ENCODE measurements at regions not wholly inside any gene's neighbourhood (a gene's known extent, or its start where the extent isn't known, plus 50 kb on each side); places are given as distances from the start of the nearest gene placed in this dataset.
A peak's percentile ranks its signal among the peaks of the same experiment; 100 is the strongest.

- Histone ChIP-seq H3K4me3 (ENCODE audit: low read depth, low read length, poor library complexity, severe bottlenecking) (no peak overlapping the region), H3K4me2 (ENCODE audit: low read length) (no peak overlapping the region)
- TF ChIP-seq CTCF (IDR thresholded peaks at IDR 0.05; ENCODE audit: low read length) (no peak), EZH2 (IDR thresholded peaks at IDR 0.05; ENCODE audit: borderline replicate concordance, low read length) (no peak)
These were observed 137.2 kb upstream of the SUCLG2 start for GRCh38 chr3:67791620-67792019.

GRCh38 chr3:67790043-67790442 is 135.6 kb upstream of the SUCLG2 start:
- H3K4me2 ChIP-seq (ENCODE audit: low read length), result no peak overlapping the region
- H3K9ac ChIP-seq (ENCODE audit: low read length), result no peak overlapping the region
- H3K9me3 ChIP-seq (ENCODE audit: low read length), result no peaks in the 10 kb centered on the region
- H3K27ac ChIP-seq (ENCODE audit: low read depth, low read length, poor library complexity, severe bottlenecking), result no peak overlapping the region
- TF ChIP-seq CTCF (IDR thresholded peaks at IDR 0.05; ENCODE audit: low read length) (peak; percentile 88), EZH2 (IDR thresholded peaks at IDR 0.05; ENCODE audit: borderline replicate concordance, low read length) (no peak)
- no peak overlapping the region for H3K4me3 ChIP-seq (ENCODE audit: low read depth, low read length, poor library complexity, severe bottlenecking)
- no peaks in the 10 kb centered on the region for H3K36me3 ChIP-seq (ENCODE audit: insufficient read depth, low read length)
- no peaks in the 10 kb centered on the region for H3K79me2 ChIP-seq (ENCODE audit: insufficient read depth, low read length)
- H4K20me1 ChIP-seq (ENCODE audit: insufficient read depth, low read length), result no peaks in the 10 kb centered on the region
- H3K4me1 ChIP-seq (ENCODE audit: insufficient read depth, low read length, severe bottlenecking), result no peaks in the 10 kb centered on the region
- H3K9me2 ChIP-seq (ENCODE audit: low read depth, low read length), result no peaks in the 10 kb centered on the region
- H3K27me3 ChIP-seq (ENCODE audit: insufficient read depth, low read length), result no peaks in the 10 kb centered on the region
- H2AFZ ChIP-seq (ENCODE audit: low read length), result no peak overlapping the region
- no peaks in the 10 kb centered on the region for H3F3A ChIP-seq (ENCODE audit: insufficient read depth, low read length)

More at GRCh38 chr3:67791620-67792019, 137.2 kb upstream of the SUCLG2 start:
- Histone ChIP-seq H3K36me3 (ENCODE audit: insufficient read depth, low read length) (no peaks in the 10 kb centered on the region), H3K27me3 (ENCODE audit: insufficient read depth, low read length) (no peaks in the 10 kb centered on the region), H3K9ac (ENCODE audit: low read length) (no peak overlapping the region), H2AFZ (ENCODE audit: low read length) (no peak overlapping the region), H4K20me1 (ENCODE audit: insufficient read depth, low read length) (no peaks in the 10 kb centered on the region), H3F3A (ENCODE audit: insufficient read depth, low read length) (no peaks in the 10 kb centered on the region), H3K27ac (ENCODE audit: low read depth, low read length, poor library complexity, severe bottlenecking) (no peak overlapping the region), H3K79me2 (ENCODE audit: insufficient read depth, low read length) (no peaks in the 10 kb centered on the region), H3K9me3 (ENCODE audit: low read length) (no peaks in the 10 kb centered on the region), H3K9me2 (ENCODE audit: low read depth, low read length) (no peaks in the 10 kb centered on the region), H3K4me1 (ENCODE audit: insufficient read depth, low read length, severe bottlenecking) (no peaks in the 10 kb centered on the region)

GRCh38 chr3:67788396-67788795 is 134.0 kb upstream of the SUCLG2 start:
- Histone ChIP-seq H2AFZ (ENCODE audit: low read length) (no peak overlapping the region), H3K27me3 (ENCODE audit: insufficient read depth, low read length) (no peaks in the 10 kb centered on the region), H3K9me2 (ENCODE audit: low read depth, low read length) (no peaks in the 10 kb centered on the region), H3K27ac (ENCODE audit: low read depth, low read length, poor library complexity, severe bottlenecking) (no peak overlapping the region), H3F3A (ENCODE audit: insufficient read depth, low read length) (no peaks in the 10 kb centered on the region), H3K36me3 (ENCODE audit: insufficient read depth, low read length) (no peaks in the 10 kb centered on the region), H3K4me1 (ENCODE audit: insufficient read depth, low read length, severe bottlenecking) (no peaks in the 10 kb centered on the region), H3K4me3 (ENCODE audit: low read depth, low read length, poor library complexity, severe bottlenecking) (no peak overlapping the region), H3K9ac (ENCODE audit: low read length) (no peak overlapping the region), H4K20me1 (ENCODE audit: insufficient read depth, low read length) (no peaks in the 10 kb centered on the region), H3K9me3 (ENCODE audit: low read length) (no peaks in the 10 kb centered on the region), H3K79me2 (ENCODE audit: insufficient read depth, low read length) (no peaks in the 10 kb centered on the region), H3K4me2 (ENCODE audit: low read length) (no peak overlapping the region)
- no peak for TF ChIP-seq CTCF (IDR thresholded peaks at IDR 0.05; ENCODE audit: low read length)

Measured in OCI-LY1 (cell line).